AG08396 (cell line): ENCODE measurements at regions not wholly inside any gene's neighbourhood (a gene's known extent, or its start where the extent isn't known, plus 50 kb on each side); places are given as distances from the start of the nearest gene placed in this dataset.
"Not testable (repeated sequence)": the region's sequence is repeated elsewhere in the genome, so short reads cannot be mapped to it uniquely, and the experiment has no call there.

Experiments used
- DNase-seq: peaks from one replicate; pipeline ENCODE4 v3.0.0; 2012; ENCODE audit warnings: low spot score, mixed read lengths

DNA sequence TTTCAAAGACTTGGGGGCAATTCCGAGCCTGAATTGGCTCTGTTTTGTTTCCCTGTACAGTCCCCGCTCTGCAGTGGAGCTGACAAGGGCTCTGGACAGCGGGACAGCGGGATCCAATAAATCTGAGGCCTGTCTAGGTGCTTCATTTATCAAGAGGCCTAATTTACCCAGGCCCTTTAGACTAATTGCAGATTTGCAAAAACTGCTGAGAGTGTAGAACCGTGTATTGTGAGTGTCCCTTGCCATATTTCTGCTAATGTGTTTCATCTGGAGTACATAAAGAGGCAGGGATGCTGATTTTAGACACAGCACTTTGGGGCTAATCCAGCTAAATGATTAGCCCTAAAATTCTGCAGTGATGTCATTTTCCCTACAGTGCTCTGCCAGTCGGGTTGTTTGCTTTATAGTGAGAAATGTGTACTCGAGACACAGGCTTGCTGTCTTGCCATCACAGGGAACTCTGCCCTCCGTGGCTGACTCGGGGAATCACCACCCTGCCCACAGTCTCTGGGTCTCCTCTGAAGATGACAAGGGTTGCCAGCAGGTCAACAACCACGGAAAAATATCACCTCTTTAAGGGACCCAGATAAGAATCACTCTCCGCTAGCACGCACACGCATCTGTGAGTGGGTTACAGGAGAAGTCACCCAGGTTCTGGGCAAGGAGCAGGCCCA is 592.0 kb downstream of the BNC2 start:
- no peak for DNase-seq

- DNase-seq = no peak
Observed at GRCh38 chr9:16281707-16282106, 588.8 kb downstream of the BNC2 start.

DNA sequence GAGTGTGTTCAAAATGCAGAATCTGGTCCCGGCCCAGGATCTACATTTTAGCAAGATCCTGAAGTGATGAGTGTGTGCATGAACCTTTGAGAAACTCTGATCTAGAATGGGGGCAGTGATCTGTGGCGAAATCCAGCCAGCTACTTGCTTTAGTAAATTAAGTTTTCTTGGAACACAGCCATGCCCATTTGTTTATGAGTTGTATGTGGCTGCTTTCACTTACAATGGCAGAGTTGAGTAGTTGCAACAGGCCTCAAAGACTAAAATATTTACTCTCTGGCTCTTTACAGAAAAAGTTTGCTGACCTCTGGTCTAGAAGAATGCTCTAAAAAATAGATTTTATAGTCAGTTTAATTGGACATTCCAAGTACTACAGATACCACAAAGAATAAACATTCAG is 588.3 kb downstream of the BNC2 start:
- no peak for DNase-seq

DNA sequence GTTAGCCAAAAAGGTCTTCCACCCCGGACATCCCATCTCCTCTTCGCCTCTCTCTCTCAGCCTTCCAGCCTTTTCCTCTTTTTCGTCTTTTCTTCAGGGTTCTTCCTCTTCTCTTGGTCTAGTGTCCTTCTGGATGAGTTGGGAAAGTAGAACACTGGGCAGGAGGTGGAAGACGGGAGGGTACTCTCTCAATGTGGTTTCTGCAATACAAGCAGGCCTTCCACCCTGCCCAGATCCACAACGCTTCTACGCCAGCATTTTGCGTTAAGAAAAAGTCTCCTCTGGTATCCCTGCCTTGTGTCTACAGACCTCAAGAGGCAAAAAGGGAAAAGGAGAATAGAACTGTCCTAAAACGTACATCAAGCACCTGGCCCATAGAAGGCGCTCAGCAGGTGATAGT is 587.8 kb downstream of the BNC2 start:
- DNase-seq = no peak

GRCh38 chr9:16286160-16286559 is 584.3 kb downstream of the BNC2 start:
- DNase-seq = no peak

- no peak for DNase-seq
Observed at GRCh38 chr9:16289639-16290038, 580.8 kb downstream of the BNC2 start.

GRCh38 chr9:16290169-16290568 is 580.3 kb downstream of the BNC2 start:
- no peak for DNase-seq

- no peak for DNase-seq
Observed at GRCh38 chr9:16291921-16292320, 578.5 kb downstream of the BNC2 start.

- DNase-seq = no peak
Observed at GRCh38 chr9:16293610-16294009, 576.9 kb downstream of the BNC2 start.

GRCh38 chr9:16294133-16294770 is 576.2 kb downstream of the BNC2 start:
- no peak for DNase-seq

DNA sequence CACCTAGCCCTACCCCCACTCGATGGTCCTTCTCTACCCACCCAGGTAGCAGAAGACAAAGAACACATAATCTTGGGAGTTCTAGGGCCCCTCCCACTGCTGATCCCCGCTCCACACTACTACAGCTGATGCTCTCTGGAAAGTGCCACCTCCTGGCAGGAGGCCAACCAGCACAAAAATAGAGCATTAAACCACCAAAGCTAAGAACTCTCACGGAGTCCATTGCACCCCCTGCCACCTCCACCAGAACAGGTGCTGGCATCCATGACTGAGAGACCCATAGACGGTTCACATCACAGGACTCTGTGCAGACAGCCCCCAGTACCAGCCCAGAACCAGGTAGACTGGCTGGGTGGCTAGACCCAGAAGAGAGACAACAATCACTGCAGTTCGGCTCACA is 575.5 kb downstream of the BNC2 start:
- DNase-seq = not testable (repeated sequence)

DNA sequence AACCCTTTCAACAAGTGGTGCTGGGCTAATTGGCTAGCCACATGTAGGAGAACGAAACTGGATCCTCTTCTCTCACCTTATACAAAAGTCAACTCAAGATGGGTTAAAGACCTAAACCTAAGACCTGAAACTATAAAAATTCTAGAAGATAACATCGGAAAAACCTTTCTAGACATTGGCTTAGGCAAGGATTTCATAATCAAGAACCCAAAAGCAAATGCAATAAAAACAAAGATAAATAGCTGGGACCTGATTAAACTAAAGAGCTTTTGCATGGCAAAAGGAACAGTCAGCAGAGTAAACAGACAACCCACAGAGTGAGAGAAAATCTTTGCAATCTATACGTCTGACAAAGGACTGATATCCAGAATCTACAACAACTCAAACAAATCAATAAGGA is 571.1 kb downstream of the BNC2 start:
- not testable (repeated sequence) for DNase-seq

DNA sequence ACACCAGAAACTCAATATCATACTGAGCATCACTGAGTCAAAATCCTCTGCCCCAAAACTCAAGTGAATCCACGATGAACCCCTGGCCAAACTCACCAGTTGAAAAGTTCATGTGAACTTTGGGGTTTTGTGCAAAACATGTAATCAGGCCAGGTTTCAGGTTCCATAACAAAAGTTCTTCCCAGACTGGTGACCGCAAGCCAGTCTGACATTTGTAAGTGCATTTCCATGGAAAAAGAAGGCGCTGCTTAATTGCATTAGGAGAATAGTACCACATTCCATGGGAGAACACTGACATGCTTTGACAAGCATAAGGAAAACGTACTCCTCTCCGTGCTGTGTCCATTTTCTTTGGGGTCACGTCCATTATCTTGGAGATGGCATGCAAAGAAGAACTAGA is 567.0 kb downstream of the BNC2 start:
- no peak for DNase-seq

- DNase-seq = no peak
Observed at GRCh38 chr9:16304301-16304700, 566.2 kb downstream of the BNC2 start.

DNA sequence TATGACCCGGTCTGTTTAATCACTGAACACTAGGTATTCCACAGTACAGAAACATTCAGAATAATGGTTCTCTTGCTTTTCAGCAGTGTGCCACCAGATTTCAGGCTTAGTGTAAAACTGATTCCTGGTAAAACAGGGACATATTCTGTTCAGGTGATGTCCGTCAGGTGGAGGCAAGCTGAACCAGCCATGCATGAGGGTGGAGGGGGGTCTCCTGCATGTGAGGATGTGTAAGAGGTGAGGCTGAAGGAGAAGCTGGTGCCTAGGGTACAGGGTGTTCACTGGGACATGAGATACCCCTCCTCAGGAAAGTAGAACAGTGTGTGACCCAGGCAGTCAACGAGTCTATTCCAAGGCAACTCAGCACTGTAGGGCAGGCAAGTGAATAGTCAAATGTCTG is 563.9 kb downstream of the BNC2 start:
- no peak for DNase-seq

- no peak for DNase-seq
Observed at GRCh38 chr9:16307626-16308195, 562.8 kb downstream of the BNC2 start.

GRCh38 chr9:16308645-16309044 is 561.8 kb downstream of the BNC2 start:
- DNase-seq = no peak

GRCh38 chr9:16309082-16309468 is 561.4 kb downstream of the BNC2 start:
- no peak for DNase-seq

- DNase-seq = no peak
Observed at GRCh38 chr9:16309469-16310271, 560.8 kb downstream of the BNC2 start.

DNA sequence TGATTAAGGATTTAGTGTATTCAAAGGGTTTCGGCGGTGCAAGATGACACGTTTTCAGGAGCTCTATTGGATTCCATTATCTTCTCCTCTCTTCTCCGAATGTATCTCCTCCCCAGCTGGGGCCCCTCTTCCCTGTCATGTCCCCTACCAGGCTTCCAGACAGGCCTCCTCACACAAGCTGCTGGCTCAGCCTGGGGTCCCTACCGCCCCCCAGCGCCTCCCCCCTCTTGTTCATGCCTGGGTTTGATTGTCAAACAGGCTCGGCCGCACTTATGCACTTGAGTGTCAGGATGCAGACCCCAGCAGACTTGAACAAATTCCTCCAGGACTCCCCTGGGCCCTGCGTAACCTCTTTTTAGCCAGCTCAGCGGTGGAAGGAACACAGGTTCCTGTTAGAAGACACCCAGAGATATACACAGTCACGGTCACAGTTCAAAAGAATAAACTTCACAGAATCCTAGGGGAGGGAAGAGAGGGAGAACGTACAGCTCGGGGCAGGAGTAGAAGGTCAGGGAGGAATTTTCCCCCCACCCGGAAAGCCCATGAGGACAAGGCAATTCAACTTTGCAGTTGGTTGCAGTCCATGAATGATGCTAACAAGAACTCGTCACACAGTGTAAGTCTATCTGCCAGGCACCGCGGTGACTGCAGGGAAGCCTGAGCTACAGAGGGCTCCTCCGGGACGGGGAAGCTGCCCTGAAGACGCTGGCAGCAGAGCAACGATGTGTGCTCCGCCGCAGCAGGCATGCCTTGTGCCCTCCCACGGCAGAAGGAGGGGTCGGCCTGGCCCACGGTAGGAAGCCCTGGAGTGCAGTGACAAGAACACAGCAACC is 560.0 kb downstream of the BNC2 start:
- DNase-seq = no peak

DNA sequence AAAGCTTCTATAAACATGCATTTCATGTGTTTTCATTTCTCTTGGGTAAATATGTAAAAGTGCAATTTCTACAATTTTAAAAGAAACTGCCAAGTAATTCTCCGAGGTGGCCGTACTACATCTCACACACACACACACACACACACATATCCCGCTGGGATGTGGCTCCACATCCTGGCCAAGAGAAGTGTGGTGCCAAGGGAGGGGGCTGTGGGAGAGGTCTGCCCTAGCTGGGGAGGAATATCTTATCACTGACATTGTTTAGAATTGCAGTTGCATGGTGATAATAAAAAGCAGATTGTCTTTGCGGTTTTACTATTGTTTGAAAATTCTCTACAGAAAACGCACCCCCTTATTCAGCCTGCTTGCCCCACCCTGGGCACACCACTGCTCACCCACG is 558.4 kb downstream of the BNC2 start:
- no peak for DNase-seq

DNA sequence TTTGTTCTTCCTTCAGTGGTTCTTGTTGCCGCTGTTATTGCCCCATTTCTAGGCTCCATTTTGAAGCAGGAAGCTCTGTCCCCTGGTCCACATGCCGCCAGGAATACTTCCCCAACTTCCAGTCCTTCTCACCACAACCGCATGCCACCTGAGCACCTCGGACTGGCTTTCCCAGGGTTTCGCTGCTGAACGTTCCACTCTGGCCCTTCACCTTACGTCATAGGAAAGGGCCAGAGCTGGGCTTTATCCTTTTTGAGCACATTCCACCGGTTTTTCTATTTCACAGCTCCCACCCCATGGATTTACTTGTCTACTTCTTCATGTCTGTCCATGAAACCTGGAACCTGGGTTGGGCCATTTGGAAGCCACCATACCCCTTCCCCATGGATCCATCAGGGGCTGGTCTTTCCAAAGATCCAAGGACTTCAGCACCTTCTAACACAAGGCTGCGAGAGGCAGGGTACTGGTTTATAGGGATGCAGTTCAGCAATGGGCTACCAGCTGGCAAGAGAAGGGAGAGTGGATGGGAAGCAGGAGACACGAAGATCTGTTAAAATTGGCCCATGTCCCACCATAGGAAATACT is 557.4 kb downstream of the BNC2 start:
- DNase-seq = no peak
